ENCODE measurements at regions not wholly inside any gene's neighbourhood (a gene's known extent, or its start where the extent isn't known, plus 50 kb on each side); places are given as distances from the start of the nearest gene placed in this dataset.
"Not testable (repeated sequence)": the region's sequence is repeated elsewhere in the genome, so short reads cannot be mapped to it uniquely, and the experiment has no call there.

DNA sequence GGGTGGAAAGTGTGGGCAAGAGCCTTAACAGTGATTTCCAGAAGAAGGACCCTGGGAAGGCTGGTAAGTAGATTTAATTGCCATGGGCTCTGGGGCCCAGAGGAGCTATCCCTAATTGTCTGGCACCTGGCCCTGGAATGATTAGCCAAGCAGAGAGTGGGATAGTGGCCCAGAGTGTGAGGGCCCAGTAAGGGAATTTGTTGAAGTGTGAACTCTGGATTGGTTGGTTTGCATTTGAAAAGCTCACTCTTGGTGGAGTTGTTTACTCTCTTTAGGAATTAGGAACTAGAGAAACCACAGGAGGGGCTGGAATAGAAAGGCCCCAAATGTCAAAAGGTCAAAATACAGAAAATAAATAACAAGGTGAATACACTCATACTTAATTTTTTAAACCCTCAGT is 207.1 kb downstream of the GABRG2 start:
- H3K4me1 Mint-ChIP-seq: no peaks in the 10 kb centered on the region
- intact Hi-C loops (cut with micrococcal nuclease): no loop called here
- no peaks in the 10 kb centered on the region for H3K27me3 Mint-ChIP-seq
- no peak for DNase-seq
- no peak overlapping the region for H3K27ac Mint-ChIP-seq
- H3K4me3 Mint-ChIP-seq: no peak overlapping the region
- H3K9me3 Mint-ChIP-seq: no peaks in the 10 kb centered on the region
- no peaks in the 10 kb centered on the region for H3K36me3 Mint-ChIP-seq (ENCODE audit: low read depth)

DNA sequence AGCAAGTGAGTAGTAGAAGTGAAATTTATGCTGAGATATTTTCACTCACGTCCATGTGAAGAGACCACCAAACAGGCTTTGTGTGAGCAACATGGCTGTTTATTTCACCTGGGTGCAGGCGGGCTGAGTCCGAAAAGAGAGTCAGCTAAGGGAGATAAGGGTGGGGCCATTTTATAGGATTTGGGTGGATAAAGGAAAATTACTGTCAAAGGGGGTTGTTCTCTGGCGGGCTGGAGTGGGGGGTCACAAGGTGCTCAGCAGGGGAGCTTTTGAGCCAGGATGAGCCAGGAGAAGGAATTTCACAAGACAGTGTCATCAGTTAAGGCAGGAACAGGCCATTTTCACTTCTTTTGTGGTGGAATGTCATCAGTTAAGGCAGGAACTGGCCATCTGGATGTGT is 207.8 kb downstream of the GABRG2 start:
- H3K9me3 Mint-ChIP-seq; H3K4me3 Mint-ChIP-seq; H3K27me3 Mint-ChIP-seq; H3K36me3 Mint-ChIP-seq (ENCODE audit: low read depth); intact Hi-C loops (cut with micrococcal nuclease); H3K4me1 Mint-ChIP-seq; H3K27ac Mint-ChIP-seq; DNase-seq: not testable (repeated sequence)

DNA sequence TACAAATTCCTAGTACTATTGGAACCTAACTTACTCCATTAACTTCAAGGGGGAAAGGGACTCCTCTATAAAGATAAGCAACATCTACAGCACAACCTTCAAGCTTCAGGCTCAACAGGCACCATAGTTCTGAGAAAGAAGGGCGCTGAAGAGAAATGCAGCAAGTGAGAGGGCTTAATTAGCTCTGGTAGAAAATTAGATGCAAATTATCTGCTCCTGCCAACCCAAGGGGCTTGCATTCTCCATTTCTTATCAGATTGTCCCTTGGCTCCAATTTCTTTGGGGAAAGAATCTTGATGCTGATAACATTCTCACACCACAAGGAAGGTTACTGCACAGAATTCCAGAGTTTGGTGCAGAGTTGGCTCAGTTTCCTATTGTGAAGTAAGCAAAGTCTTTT is 214.6 kb downstream of the GABRG2 start:
- no peaks in the 10 kb centered on the region for H3K27me3 Mint-ChIP-seq
- no peak overlapping the region for H3K27ac Mint-ChIP-seq
- no peaks in the 10 kb centered on the region for H3K9me3 Mint-ChIP-seq
- no peaks in the 10 kb centered on the region for H3K4me1 Mint-ChIP-seq
- no peak for DNase-seq
- intact Hi-C loops (cut with micrococcal nuclease): no loop called here
- H3K4me3 Mint-ChIP-seq: no peak overlapping the region
- no peaks in the 10 kb centered on the region for H3K36me3 Mint-ChIP-seq (ENCODE audit: low read depth)

DNA sequence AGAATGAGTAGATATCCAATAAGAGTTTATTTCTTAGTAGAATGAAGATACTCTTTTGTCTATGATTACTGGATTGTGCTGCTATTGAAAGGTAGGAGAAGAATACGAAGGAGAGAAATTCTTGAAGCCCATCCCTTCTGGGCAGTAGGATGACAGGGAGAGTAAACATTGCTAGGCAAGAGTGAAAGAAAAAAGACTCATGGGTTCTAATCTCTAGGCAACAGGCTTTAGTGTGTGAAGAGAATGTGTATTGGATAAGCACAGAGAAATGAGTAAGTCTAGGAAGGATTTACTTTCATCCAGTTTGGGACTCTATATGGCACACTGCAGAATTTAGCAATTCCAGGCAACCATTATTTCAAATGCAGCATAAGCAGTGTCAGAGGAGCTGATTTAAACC is 216.0 kb downstream of the GABRG2 start:
- no peak overlapping the region for H3K27ac Mint-ChIP-seq
- no peaks in the 10 kb centered on the region for H3K36me3 Mint-ChIP-seq (ENCODE audit: low read depth)
- H3K4me3 Mint-ChIP-seq: no peak overlapping the region
- intact Hi-C loops (cut with micrococcal nuclease): no loop called here
- no peaks in the 10 kb centered on the region for H3K9me3 Mint-ChIP-seq
- no peaks in the 10 kb centered on the region for H3K4me1 Mint-ChIP-seq
- DNase-seq: no peak
- H3K27me3 Mint-ChIP-seq: no peaks in the 10 kb centered on the region

DNA sequence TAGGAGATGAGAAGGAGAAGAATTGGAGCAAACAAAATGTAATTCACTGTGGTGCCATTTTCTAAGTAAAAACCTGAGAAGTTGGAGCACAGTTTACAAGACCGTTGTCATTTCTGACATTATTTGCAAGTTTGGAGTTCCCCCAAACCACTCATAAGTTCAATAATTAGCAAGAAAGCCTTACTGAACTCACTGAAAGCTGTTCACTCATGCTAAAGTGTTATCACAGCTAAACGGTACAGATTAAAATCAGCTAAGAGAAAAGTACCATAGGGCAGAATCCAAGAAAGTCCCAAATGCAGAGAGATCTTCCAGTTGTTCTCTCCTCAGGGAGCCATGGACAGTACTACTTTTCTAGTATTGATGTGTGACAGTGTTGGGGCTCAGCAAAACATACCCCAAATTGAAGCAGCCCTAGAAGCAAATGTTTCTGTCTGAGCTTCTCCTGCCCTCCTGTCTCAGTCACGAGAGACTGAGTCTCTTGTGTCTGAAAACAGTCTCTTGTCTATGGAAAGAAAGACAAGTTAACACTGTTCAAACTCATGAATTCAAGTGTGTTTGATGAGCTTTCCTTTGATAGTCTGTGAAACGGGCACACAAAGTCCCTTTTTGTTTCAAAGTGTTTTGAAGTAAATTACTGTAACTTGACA is 221.2 kb downstream of the GABRG2 start:
- Mint-ChIP-seq H3K4me3 (no peak overlapping the region), H3K4me1 (no peaks in the 10 kb centered on the region), H3K36me3 (ENCODE audit: low read depth) (no peaks in the 10 kb centered on the region), H3K27ac (no peak overlapping the region), H3K9me3 (no peaks in the 10 kb centered on the region), H3K27me3 (no peaks in the 10 kb centered on the region)
- intact Hi-C loops (cut with micrococcal nuclease): no loop called here
- no peak for DNase-seq

DNA sequence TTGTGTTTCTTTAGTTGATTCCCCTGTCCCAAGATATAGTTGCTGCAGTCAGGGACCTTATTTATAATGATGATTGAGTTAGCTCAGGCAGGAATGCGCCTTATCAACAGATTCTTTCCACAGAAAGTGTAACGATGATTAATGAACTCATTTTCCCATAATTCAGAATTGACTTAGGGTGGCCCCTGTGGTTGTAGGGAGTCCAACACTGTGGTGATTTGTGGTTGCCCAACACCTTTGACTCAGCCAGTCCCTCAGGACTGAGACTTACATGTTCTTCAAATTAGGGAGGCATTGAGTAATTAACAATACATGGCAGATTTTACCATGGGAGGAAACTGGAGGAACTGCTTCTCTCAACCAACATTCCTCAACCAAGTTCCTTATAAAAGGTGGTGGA is 221.9 kb downstream of the GABRG2 start:
- no peak for DNase-seq
- intact Hi-C loops (cut with micrococcal nuclease): no loop called here
- Mint-ChIP-seq H3K27me3 (no peaks in the 10 kb centered on the region), H3K4me1 (no peaks in the 10 kb centered on the region), H3K27ac (no peak overlapping the region), H3K9me3 (no peaks in the 10 kb centered on the region), H3K36me3 (ENCODE audit: low read depth) (no peaks in the 10 kb centered on the region), H3K4me3 (no peak overlapping the region)

DNA sequence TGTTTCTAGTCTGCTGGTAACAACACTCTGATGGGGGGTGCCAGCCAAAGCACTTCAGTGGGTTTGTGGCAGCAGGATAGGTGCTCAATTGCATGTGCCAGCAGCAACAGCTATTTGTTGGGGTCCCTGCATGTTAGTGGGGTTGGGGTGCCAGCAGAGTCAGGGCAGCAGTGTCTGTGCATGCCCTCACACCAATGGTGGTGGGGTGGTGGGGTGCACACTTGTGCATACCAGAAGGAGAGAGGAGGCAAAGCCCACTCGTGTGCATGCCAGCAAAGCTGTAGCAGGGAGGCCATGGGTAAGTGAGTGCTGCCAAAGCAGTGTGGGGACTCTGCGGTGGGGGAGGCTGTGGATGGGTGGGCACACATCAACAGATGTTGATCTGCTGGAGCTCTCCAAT is 232.2 kb downstream of the GABRG2 start:
- no peaks in the 10 kb centered on the region for H3K36me3 Mint-ChIP-seq (ENCODE audit: low read depth)
- no peaks in the 10 kb centered on the region for H3K4me1 Mint-ChIP-seq
- no peak overlapping the region for H3K4me3 Mint-ChIP-seq
- H3K27me3 Mint-ChIP-seq: no peaks in the 10 kb centered on the region
- DNase-seq: no peak
- intact Hi-C loops (cut with micrococcal nuclease): no loop called here
- H3K27ac Mint-ChIP-seq: no peak overlapping the region
- H3K9me3 Mint-ChIP-seq: no peaks in the 10 kb centered on the region

DNA sequence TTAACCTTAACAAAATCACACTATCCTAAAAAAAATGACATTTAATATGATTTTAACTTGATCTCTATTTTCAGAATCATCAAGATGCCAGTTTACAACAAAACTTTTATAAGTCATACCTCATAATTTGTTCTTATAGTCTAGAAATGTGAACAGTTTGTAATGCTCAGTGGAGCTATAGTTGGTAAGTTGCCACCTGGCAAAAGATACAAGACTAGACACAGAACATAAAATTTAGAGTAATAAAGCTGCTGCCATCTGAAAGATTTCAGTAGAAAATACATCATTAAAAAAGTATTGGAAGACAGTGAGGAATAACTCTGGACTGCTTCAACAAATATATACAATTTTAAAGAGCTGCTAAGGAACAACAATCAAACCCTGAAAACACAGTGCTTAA is 233.8 kb downstream of the GABRG2 start:
- Mint-ChIP-seq H3K9me3 (no peaks in the 10 kb centered on the region), H3K27ac (no peak overlapping the region), H3K4me3 (no peak overlapping the region), H3K36me3 (ENCODE audit: low read depth) (no peaks in the 10 kb centered on the region), H3K4me1 (no peaks in the 10 kb centered on the region), H3K27me3 (no peaks in the 10 kb centered on the region)
- no peak for DNase-seq
- intact Hi-C loops (cut with micrococcal nuclease): no loop called here

DNA sequence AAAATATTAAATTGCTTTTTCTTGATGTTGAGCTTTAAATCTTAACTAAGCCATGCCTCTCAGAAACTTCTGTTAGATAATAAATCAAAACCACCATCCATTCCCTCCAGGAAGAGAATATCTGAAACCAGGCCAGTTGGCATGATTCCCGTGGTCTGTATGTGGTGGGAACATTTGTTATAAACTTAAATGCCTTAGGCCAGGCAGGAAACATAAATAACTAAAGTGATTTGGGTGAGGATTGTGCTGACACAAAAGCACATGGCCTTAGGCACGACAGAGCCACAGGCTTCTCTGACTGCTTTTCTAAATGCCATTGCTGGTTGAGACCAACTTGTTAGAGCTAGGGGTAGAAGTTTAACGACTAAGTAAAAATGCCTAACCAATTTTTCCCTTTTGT is 255.9 kb downstream of the GABRG2 start:
- no peaks in the 10 kb centered on the region for H3K4me1 Mint-ChIP-seq
- no peaks in the 10 kb centered on the region for H3K36me3 Mint-ChIP-seq (ENCODE audit: low read depth)
- intact Hi-C loops (cut with micrococcal nuclease): no loop called here
- H3K4me3 Mint-ChIP-seq: no peak overlapping the region
- no peak for DNase-seq
- H3K27me3 Mint-ChIP-seq: no peaks in the 10 kb centered on the region
- H3K27ac Mint-ChIP-seq: no peak overlapping the region
- peaks cover 10% of the 10 kb centered on the region for H3K9me3 Mint-ChIP-seq

DNA sequence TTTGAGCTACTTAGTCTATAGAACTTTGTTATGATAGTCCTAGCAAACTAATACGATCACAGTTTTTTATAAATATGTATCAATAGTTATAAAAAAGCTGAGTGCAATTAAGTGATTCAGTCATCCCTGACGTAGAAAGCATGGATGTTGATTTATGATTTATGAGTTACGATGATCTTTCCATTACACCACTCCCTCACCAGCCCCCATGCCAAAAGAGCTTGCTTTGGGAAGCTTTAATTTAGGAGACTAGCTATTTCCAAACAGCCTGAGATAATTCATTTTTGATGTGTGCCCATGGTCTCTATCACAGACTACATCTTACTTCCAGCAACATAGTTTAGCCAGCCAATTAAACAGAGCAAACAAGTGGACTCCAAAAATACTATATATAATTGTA is 256.8 kb downstream of the GABRG2 start:
- no peaks in the 10 kb centered on the region for H3K27me3 Mint-ChIP-seq
- H3K27ac Mint-ChIP-seq: no peak overlapping the region
- intact Hi-C loops (cut with micrococcal nuclease): no loop called here
- H3K9me3 Mint-ChIP-seq: peaks cover 11% of the 10 kb centered on the region
- H3K4me1 Mint-ChIP-seq: no peaks in the 10 kb centered on the region
- H3K36me3 Mint-ChIP-seq (ENCODE audit: low read depth): no peaks in the 10 kb centered on the region
- H3K4me3 Mint-ChIP-seq: no peak overlapping the region
- DNase-seq: no peak

DNA sequence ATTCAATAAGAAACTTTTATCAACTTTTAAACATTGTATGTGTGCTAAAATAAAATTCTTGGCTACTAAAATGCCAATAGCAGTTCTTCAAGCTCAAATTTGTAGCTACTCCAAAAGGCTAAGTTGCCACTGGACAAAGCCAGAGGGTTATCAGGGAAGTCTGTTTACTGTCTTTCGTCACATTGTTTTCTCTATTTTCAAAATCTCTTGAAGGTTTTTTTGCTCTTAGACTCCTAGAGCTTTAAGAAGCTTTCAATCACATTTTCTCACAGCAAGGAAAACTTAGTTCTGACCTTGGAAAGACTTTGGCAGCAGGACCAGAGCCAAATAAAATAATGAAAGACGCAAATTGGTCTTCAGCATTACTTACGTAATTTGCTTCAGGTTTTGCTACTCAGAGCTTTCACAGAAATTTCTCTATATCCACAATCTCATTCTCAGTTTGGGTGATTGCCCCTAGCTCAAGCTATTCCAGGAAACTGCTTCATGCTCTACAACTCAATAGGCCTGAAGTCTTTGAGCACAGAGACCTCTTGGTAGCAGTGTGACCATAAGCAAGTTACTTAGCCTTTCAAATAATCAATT is 257.7 kb downstream of the GABRG2 start:
- Mint-ChIP-seq H3K27me3 (no peaks in the 10 kb centered on the region), H3K9me3 (peaks cover 15% of the 10 kb centered on the region), H3K27ac (no peak overlapping the region), H3K36me3 (ENCODE audit: low read depth) (no peaks in the 10 kb centered on the region), H3K4me1 (no peaks in the 10 kb centered on the region), H3K4me3 (no peak overlapping the region)
- DNase-seq: no peak
- intact Hi-C loops (cut with micrococcal nuclease): no loop called here

DNA sequence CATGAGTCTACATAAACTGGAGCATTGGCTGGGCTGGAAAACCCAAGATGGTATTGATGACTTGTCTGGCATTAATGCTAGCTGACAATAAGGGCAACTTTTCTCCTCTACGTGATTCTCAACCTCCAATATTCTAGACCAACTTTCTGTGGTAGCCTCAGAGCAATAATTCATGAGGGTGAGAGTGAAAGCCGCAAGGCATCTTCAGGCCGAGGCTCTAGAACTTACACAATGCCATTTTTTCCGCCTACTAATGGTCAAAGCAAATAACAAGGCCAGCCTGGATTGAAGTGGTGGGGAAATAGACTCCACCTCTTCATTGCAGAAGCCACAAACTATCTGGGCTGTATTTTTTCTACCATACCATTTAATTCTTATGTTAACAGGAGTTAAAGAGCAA is 267.4 kb downstream of the GABRG2 start:
- no peak overlapping the region for H3K27ac Mint-ChIP-seq
- H3K4me3 Mint-ChIP-seq: no peak overlapping the region
- DNase-seq: no peak
- H3K4me1 Mint-ChIP-seq: no peaks in the 10 kb centered on the region
- H3K9me3 Mint-ChIP-seq: peaks cover 4% of the 10 kb centered on the region
- intact Hi-C loops (cut with micrococcal nuclease): no loop called here
- no peaks in the 10 kb centered on the region for H3K36me3 Mint-ChIP-seq (ENCODE audit: low read depth)
- H3K27me3 Mint-ChIP-seq: no peaks in the 10 kb centered on the region

DNA sequence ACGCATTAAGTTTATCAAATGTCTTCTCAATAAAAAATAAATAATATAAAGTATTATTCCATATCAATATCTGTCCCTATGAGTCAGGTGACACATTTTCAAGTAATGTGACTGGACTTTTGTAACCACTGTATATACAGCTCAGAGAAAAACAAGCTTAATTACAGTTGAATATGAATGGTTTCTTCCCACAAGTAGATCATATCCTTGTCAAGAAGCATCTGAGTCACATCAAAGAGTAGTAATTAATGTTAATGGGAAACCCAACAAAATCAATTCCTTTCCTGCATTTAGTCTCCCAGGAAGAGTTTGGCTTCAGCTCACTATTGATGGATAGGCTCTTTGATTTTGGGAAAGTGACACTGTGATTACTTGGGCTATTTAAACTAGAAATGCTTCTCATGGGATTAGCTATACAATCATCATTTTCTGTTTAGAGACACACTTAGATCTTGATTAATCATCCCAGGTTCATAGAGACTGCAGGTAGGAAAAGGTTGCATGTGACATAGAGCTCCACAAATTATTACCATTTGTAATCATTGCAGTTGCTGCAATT is 292.9 kb downstream of the GABRG2 start:
- Mint-ChIP-seq H3K4me1 (no peaks in the 10 kb centered on the region), H3K9me3 (peaks cover 7% of the 10 kb centered on the region), H3K4me3 (no peak overlapping the region), H3K36me3 (ENCODE audit: low read depth) (no peaks in the 10 kb centered on the region), H3K27ac (no peak overlapping the region), H3K27me3 (no peaks in the 10 kb centered on the region)
- no peak for DNase-seq
- intact Hi-C loops (cut with micrococcal nuclease): no loop called here

DNA sequence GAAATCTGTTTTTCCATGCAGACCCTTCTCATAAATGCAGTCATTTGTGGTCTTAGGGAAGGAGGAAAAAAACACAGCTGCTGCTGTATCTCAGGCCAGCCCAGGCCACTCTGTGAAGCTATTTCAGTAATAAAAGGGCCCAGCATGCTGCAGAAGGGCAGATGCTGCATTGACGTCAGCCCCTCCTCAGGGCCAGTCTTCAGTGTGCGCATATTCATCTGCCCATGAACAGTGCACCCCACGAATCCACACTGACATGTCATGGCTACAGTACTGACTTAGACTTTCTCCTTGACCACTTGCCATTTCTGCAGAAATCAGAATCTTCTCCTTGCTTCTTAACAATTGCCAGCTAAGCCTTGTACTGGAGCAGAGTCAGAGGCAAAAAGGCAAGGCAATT is 304.7 kb downstream of the GABRG2 start:
- peaks cover 14% of the 10 kb centered on the region for H3K9me3 Mint-ChIP-seq
- no peak overlapping the region for H3K4me3 Mint-ChIP-seq
- no peaks in the 10 kb centered on the region for H3K4me1 Mint-ChIP-seq
- H3K27ac Mint-ChIP-seq: no peak overlapping the region
- DNase-seq: no peak
- no peaks in the 10 kb centered on the region for H3K27me3 Mint-ChIP-seq
- intact Hi-C loops (cut with micrococcal nuclease): no loop called here
- H3K36me3 Mint-ChIP-seq (ENCODE audit: low read depth): no peaks in the 10 kb centered on the region

DNA sequence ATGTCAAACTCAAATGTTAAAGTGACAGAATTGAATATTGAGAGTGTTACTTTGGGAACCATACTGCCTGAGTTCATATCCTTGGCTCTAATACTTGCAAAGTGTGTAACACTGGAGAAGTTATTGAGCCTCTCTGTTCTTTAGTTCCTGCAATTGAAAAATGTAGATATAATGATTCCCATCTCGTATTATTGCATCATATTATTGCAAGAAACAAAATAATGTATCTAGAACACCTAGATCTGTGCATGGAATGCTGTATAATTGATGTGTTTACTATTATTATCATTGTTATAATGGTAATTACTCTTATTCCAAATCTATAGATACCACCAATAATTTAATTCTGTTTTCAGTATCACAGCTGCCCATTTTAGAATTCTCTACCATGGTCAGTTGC is 310.3 kb downstream of the GABRG2 start:
- no peaks in the 10 kb centered on the region for H3K27me3 Mint-ChIP-seq
- H3K36me3 Mint-ChIP-seq (ENCODE audit: low read depth): no peaks in the 10 kb centered on the region
- no peaks in the 10 kb centered on the region for H3K4me1 Mint-ChIP-seq
- DNase-seq: no peak
- intact Hi-C loops (cut with micrococcal nuclease): no loop called here
- no peak overlapping the region for H3K4me3 Mint-ChIP-seq
- H3K27ac Mint-ChIP-seq: no peak overlapping the region
- no peaks in the 10 kb centered on the region for H3K9me3 Mint-ChIP-seq
